Endothelial cell of umbilical vein (primary cell): ENCODE measurements at regions not wholly inside any gene's neighbourhood (a gene's known extent, or its start where the extent isn't known, plus 50 kb on each side); places are given as distances from the start of the nearest gene placed in this dataset.

Experiments used
- BruUV-seq: library from RNA; stranded (reverse); fragments of 400-500 nt; replicated peaks from 2 replicates; lab custom pipeline; 2021; lab: Mats Ljungman, UMichigan
- CTCF ChIA-PET: fragments of 300-600, 350-600 bp; sonication (Branson Sonifier 250); formaldehyde crosslinking; loops from one replicate; lab custom pipeline; 2021; ENCODE audit warnings: antibody characterized with exemption, inconsistent platforms; lab: Charles Lee
- POLR2A ChIA-PET: fragments of 300-600, 350-600 bp; sonication (Branson Sonifier 250); formaldehyde crosslinking; loops from one replicate; lab custom pipeline; 2021; ENCODE audit warnings: antibody characterized with exemption, inconsistent platforms; lab: Charles Lee
- DNase-seq: peaks from one replicate; pipeline ENCODE4 v3.0.0-alpha.2; 2011; ENCODE audit warnings: low read depth, low spot score
- FAIRE-seq: peaks from 2 replicates; lab custom pipeline; 2011; peaks lifted over from hg19 to GRCh38; lab: Jason Lieb, UNC
- H2AFZ ChIP-seq: 2 replicates; pipeline ENCODE4 v1.6.0; 2012; ENCODE audit warnings: low read depth, low read length, control low read depth, inconsistent platforms
- H3K27ac ChIP-seq: 2 replicates; pipeline ENCODE4 v1.5.1; 2011; ENCODE audit warnings: low read depth, mild to moderate bottlenecking, control low read depth, low read length, moderate library complexity; ENCODE audit not compliant: insufficient read depth
- H3K27me3 ChIP-seq, 2 experiments: 2 replicates each; pipeline versions ENCODE4 v1.6.0 to v1.6.1; 2011; ENCODE audit warnings: low read length in 2 of 2, mixed read lengths in 1 of 2; ENCODE audit not compliant: control insufficient read depth in 2 of 2, insufficient read depth in 2 of 2
- H3K36me3 ChIP-seq, 2 experiments: 2 replicates in 1 of 2; 3 replicates in 1 of 2; pipeline ENCODE4 v1.5.1; 2011; ENCODE audit warnings: low read length in 2 of 2, mild to moderate bottlenecking in 1 of 2, moderate library complexity in 1 of 2; ENCODE audit not compliant: control insufficient read depth in 2 of 2, insufficient read depth in 2 of 2; ENCODE audit errors: extremely low read depth in 1 of 2
- H3K4me1 ChIP-seq: 3 replicates; pipeline ENCODE4 v1.5.1; 2011; ENCODE audit warnings: mild to moderate bottlenecking, low read length; ENCODE audit not compliant: control insufficient read depth, insufficient read depth; ENCODE audit errors: extremely low read depth
- H3K4me2 ChIP-seq: 2 replicates; pipeline ENCODE4 v1.6.1; 2011; ENCODE audit warnings: low read length, control low read depth, mixed read lengths; ENCODE audit not compliant: insufficient read depth
- H3K4me3 ChIP-seq, 3 experiments: fragments of 200-600 bp in 1 of 3; sonication (generic), shearing (Covaris generic) in 1 of 3; replicated peaks in 1 of 3; 2 replicates each; pipeline ENCODE4 v1.5.1; 2011 to 2016; ENCODE audit warnings: control low read depth in 3 of 3, low read length in 3 of 3, mild to moderate bottlenecking in 2 of 3, inconsistent platforms in 1 of 3, low read depth in 1 of 3, moderate library complexity in 1 of 3; ENCODE audit not compliant: insufficient read depth in 1 of 3
- H3K79me2 ChIP-seq: 2 replicates; pipeline ENCODE4 v1.6.0; 2012; ENCODE audit warnings: low read length, inconsistent platforms; ENCODE audit not compliant: control insufficient read depth, insufficient read depth
- H3K9ac ChIP-seq: replicated peaks from 2 replicates; pipeline ENCODE3; 2011; ENCODE audit warnings: low read length, control low read depth; ENCODE audit not compliant: insufficient read depth; ENCODE audit errors: extremely low read depth
- H3K9me1 ChIP-seq: replicated peaks from 3 replicates; pipeline ENCODE4 v1.6.0; 2011; ENCODE audit warnings: mild to moderate bottlenecking, low read length; ENCODE audit not compliant: control insufficient read depth, insufficient read depth; ENCODE audit errors: extremely low read depth
- H3K9me3 ChIP-seq: replicated peaks from 2 replicates; pipeline ENCODE4 v1.5.1; 2012; ENCODE audit warnings: low read length, inconsistent platforms; ENCODE audit not compliant: control insufficient read depth, insufficient read depth
- H4K20me1 ChIP-seq: replicated peaks from 2 replicates; pipeline ENCODE3; 2011; ENCODE audit warnings: mild to moderate bottlenecking, low read length; ENCODE audit not compliant: control insufficient read depth, insufficient read depth; ENCODE audit errors: extremely low read depth
- CTCF ChIP-seq, 2 donors: IDR thresholded peaks; 1 replicate in 1 of 2; 2 replicates in 1 of 2; pipeline ENCODE4 v1.5.1; 2011; ENCODE audit warnings: low read length in 2 of 2, mild to moderate bottlenecking in 2 of 2, moderate library complexity in 2 of 2, control low read depth in 1 of 2, inconsistent platforms in 1 of 2, low read depth in 1 of 2; ENCODE audit not compliant: insufficient read depth in 1 of 2; ENCODE audit errors: extremely low read depth in 1 of 2
- EZH2 ChIP-seq: IDR thresholded peaks from 2 replicates; pipeline ENCODE4 v1.6.1; 2012; ENCODE audit warnings: borderline replicate concordance, low read depth, mild to moderate bottlenecking, moderate library complexity, low read length, inconsistent platforms; ENCODE audit not compliant: severe bottlenecking
- FOS ChIP-seq: IDR thresholded peaks from 2 replicates; pipeline ENCODE4 v1.6.1; 2011; ENCODE audit warnings: mild to moderate bottlenecking, low read length, moderate library complexity, borderline replicate concordance; ENCODE audit not compliant: insufficient read depth
- GATA2 ChIP-seq: IDR thresholded peaks from 2 replicates; pipeline ENCODE4 v1.7.0; 2011; ENCODE audit warnings: low read depth, mild to moderate bottlenecking, moderate library complexity, mixed read lengths, low read length; ENCODE audit not compliant: insufficient read length, insufficient read depth
- JUN ChIP-seq: IDR thresholded peaks from 2 replicates; pipeline ENCODE4 v1.6.1; 2011; ENCODE audit warnings: borderline replicate concordance, low read depth; ENCODE audit not compliant: insufficient read length, insufficient read depth
- MAX ChIP-seq: IDR thresholded peaks from 2 replicates; pipeline ENCODE4 v1.6.1; 2011; ENCODE audit not compliant: insufficient read depth, insufficient read length
- MYC ChIP-seq: IDR thresholded peaks from one replicate; pipeline ENCODE4 v1.6.1; 2011; ENCODE audit warnings: mild to moderate bottlenecking, low read depth, low read length
- POLR2A ChIP-seq: IDR thresholded peaks from 2 replicates; pipeline ENCODE4 v1.6.1; 2012; ENCODE audit warnings: low read depth, mild to moderate bottlenecking, control low read depth, low read length
- POLR2AphosphoS5 ChIP-seq: IDR thresholded peaks from 2 replicates; pipeline ENCODE4 v1.6.1; 2012; ENCODE audit warnings: low read depth, mild to moderate bottlenecking, control low read depth, low read length, moderate library complexity; ENCODE audit not compliant: insufficient read depth
- dilution Hi-C: fragments of 300-500 bp; cut with MboI; formaldehyde crosslinking; loops from one replicate; pipeline ENCODE4 v1.15.0; 2019; ENCODE audit warnings: low sequenced_read_pairs; ENCODE audit not compliant: extremely low pct_ligation_motif_present
- intact Hi-C: fragments of 100-400 bp; cut with micrococcal nuclease; formaldehyde crosslinking; loops from one replicate; pipeline ENCODE4 v1.10.0; 2022

GRCh38 chr7:68176974-68177373 is 1180.3 kb downstream of the TYW1 start:
- peaks cover 3% of the 10 kb centered on the region for H3K9me3 ChIP-seq
- H4K20me1 ChIP-seq, result no peaks in the 10 kb centered on the region
- H3K79me2 ChIP-seq, result no peaks in the 10 kb centered on the region
- FAIRE-seq (peak; percentile 15), DNase-seq (no peak)
- H3K27ac ChIP-seq, result no peak overlapping the region
- H3K9ac ChIP-seq, result no peak overlapping the region
- TF ChIP-seq GATA2, result no peak
- TF ChIP-seq CTCF (IDR thresholded peaks at IDR 0.05; ENCODE audit: extremely low read depth in 1 of 2, insufficient read depth in 1 of 2, low read depth in 1 of 2, low read length in 2 of 2), result peak in 1 of 2 donors; percentile 8
- CTCF ChIA-PET, result no interaction called here
- no peaks in the 10 kb centered on the region for H3K36me3 ChIP-seq
- H3K27me3 ChIP-seq, result no peaks in the 10 kb centered on the region
- no peak overlapping the region for H2AFZ ChIP-seq
- dilution Hi-C loops, result no loop called here
- H3K4me3 ChIP-seq, result no peak overlapping the region
- POLR2A ChIA-PET, result no interaction called here
- no TSS peak for BruUV-seq
- no peak overlapping the region for H3K4me2 ChIP-seq
- intact Hi-C loops, result no loop called here
- H3K9me1 ChIP-seq, result no peaks in the 10 kb centered on the region
- no peaks in the 10 kb centered on the region for H3K4me1 ChIP-seq

- Histone ChIP-seq H3K9me3 (peaks cover 5% of the 10 kb centered on the region), H3K9ac (no peak overlapping the region), H3K27me3 (no peaks in the 10 kb centered on the region), H4K20me1 (no peaks in the 10 kb centered on the region), H3K9me1 (no peaks in the 10 kb centered on the region), H3K4me3 (no peak overlapping the region), H2AFZ (no peak overlapping the region), H3K36me3 (no peaks in the 10 kb centered on the region), H3K27ac (no peak overlapping the region), H3K79me2 (no peaks in the 10 kb centered on the region), H3K4me1 (no peaks in the 10 kb centered on the region), H3K4me2 (no peak overlapping the region)
- POLR2A ChIA-PET, result no interaction called here
- BruUV-seq, result no TSS peak
- intact Hi-C loops, result no loop called here
- FAIRE-seq, result no peak
- CTCF ChIA-PET, result no interaction called here
- no peak for DNase-seq
- TF ChIP-seq POLR2A (no peak), MYC (no peak), MAX (no peak), POLR2AphosphoS5 (no peak), GATA2 (no peak), FOS (no peak), JUN (no peak), EZH2 (no peak), CTCF (IDR thresholded peaks at IDR 0.05; ENCODE audit: extremely low read depth in 1 of 2, insufficient read depth in 1 of 2, low read depth in 1 of 2, low read length in 2 of 2) (no peak)
- dilution Hi-C loops, result no loop called here
Observed at GRCh38 chr7:68180761-68181160, 1184.1 kb downstream of the TYW1 start.
